ENCODE measurements at regions not wholly inside any gene's neighbourhood (a gene's known extent, or its start where the extent isn't known, plus 50 kb on each side); places are given as distances from the start of the nearest gene placed in this dataset.

DNA sequence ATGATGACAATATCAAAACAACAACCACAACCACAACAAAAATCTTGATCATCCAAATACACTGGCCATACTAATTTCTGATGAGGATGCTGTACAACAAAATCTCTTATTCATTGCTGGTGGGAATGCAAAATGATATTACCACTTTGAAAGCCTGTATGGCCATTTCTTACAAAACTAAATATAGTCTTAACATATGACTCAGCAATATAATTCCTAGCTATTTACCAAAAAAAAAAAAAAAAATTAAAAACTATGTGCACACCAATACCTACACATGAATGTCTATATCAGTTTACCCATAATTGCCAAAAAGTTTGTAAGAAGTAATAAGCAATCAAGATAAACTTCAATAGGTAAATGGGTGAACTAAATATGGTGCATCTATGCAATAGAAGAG, 1379.7 kb downstream of the CDH11 start:
- intact Hi-C loops (cut with DNase I): no loop called here
- Histone ChIP-seq H3K27ac (ENCODE audit: low read length) (no peak overlapping the region), H3K9me3 (ENCODE audit: control insufficient read depth, low read length) (no peaks in the 10 kb centered on the region), H3K4me3 (ENCODE audit: low read length) (no peak overlapping the region), H3K4me1 (ENCODE audit: control insufficient read depth, insufficient read depth, low read length) (no peaks in the 10 kb centered on the region), H3K27me3 (ENCODE audit: control insufficient read depth, insufficient read depth) (no peaks in the 10 kb centered on the region)
- DNase-seq (no peak), ATAC-seq (no peak)

- Histone ChIP-seq H3K27me3 (ENCODE audit: control insufficient read depth, insufficient read depth) (no peaks in the 10 kb centered on the region), H3K9me3 (ENCODE audit: control insufficient read depth, low read length) (no peaks in the 10 kb centered on the region), H3K4me1 (ENCODE audit: control insufficient read depth, insufficient read depth, low read length) (no peaks in the 10 kb centered on the region), H3K4me3 (ENCODE audit: low read length) (no peak overlapping the region), H3K27ac (ENCODE audit: low read length) (no peak overlapping the region)
- DNase-seq (no peak), ATAC-seq (no peak)
- intact Hi-C loops (cut with DNase I): no loop called here
These were observed 1384.2 kb downstream of the CDH11 start for GRCh38 chr16:63737633-63738032.

DNA sequence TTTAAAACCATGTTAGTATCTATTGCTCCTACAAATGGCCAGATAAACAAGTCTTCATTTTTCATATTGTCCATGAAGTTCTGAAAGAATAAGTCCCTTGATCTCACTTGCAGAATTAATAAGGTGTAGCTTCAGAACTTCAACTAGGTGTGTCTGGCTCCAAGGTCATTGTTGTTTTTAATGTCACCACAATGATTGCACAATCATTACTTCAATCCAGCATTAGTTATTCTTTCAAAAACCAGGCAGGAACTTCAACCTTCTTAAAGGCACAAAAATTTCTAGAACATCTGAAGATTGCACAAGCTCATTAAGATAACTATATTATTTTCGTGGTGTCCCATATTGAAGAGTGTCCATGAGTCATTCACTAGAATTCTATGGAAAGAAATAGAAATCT, 1386.4 kb downstream of the CDH11 start:
- WGBS: 71% methylated on average over 1 of the region's 1 CpG
- ATAC-seq: no peak
- no peak overlapping the region for H3K27ac ChIP-seq (ENCODE audit: low read length)
- no peaks in the 10 kb centered on the region for H3K4me1 ChIP-seq (ENCODE audit: control insufficient read depth, insufficient read depth, low read length)
- H3K4me3 ChIP-seq (ENCODE audit: low read length): no peak overlapping the region
- intact Hi-C loops (cut with DNase I): no loop called here
- no peaks in the 10 kb centered on the region for H3K9me3 ChIP-seq (ENCODE audit: control insufficient read depth, low read length)
- H3K27me3 ChIP-seq (ENCODE audit: control insufficient read depth, insufficient read depth): no peaks in the 10 kb centered on the region
- DNase-seq: no peak

DNA sequence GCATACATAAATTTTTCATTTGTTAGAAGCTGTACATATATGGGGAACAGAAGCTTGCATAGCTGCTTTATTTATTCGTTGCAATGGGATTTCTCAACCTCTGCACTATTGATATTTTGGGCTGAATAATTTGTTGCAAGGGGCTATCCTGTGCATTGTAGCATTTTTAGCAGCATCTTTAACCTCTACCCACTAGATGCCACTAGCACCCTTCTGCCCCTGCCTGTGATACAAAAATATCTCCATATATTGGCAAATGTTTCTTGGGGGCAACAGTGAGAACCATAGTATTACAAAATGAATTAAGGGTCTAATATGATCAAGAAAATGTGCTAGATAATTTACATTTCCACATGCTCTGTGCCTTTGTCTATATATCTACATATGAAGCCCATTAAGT, 1401.0 kb downstream of the CDH11 start:
- intact Hi-C loops (cut with DNase I): no loop called here
- DNase-seq: no peak
- no peaks in the 10 kb centered on the region for H3K4me1 ChIP-seq (ENCODE audit: control insufficient read depth, insufficient read depth, low read length)
- no peak overlapping the region for H3K4me3 ChIP-seq (ENCODE audit: low read length)
- WGBS: 58% methylated on average over 1 of the region's 1 CpG
- no peaks in the 10 kb centered on the region for H3K9me3 ChIP-seq (ENCODE audit: control insufficient read depth, low read length)
- no peak overlapping the region for H3K27ac ChIP-seq (ENCODE audit: low read length)
- ATAC-seq: no peak
- H3K27me3 ChIP-seq (ENCODE audit: control insufficient read depth, insufficient read depth): no peaks in the 10 kb centered on the region

- WGBS: 85% methylated on average over 10 of the region's 10 CpGs
- Histone ChIP-seq H3K4me1 (ENCODE audit: control insufficient read depth, insufficient read depth, low read length) (no peaks in the 10 kb centered on the region), H3K4me3 (ENCODE audit: low read length) (no peak overlapping the region), H3K9me3 (ENCODE audit: control insufficient read depth, low read length) (no peaks in the 10 kb centered on the region), H3K27ac (ENCODE audit: low read length) (no peak overlapping the region), H3K27me3 (ENCODE audit: control insufficient read depth, insufficient read depth) (no peaks in the 10 kb centered on the region)
- intact Hi-C loops (cut with DNase I): no loop called here
- no peak for ATAC-seq
- no peak for DNase-seq
These were observed 1401.9 kb downstream of the CDH11 start for GRCh38 chr16:63719926-63720325.

DNA sequence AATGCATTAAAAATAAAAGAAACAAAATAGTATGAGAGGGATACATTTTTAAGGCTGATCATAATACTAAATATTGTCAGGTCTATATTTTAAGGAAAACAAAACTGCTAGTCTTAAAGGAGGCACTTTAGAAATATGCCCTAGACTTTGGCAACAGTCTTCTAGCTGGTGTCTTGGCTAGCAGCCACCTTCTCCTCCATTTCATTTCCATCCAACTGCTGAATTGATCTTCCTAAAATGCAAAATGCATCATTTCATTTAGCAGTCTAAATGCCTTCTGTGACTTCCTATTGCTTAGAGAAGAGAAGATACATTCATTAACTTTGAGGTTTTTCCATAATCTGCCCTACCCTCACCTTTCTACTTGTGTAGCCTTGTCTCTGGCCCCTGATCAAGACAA, 1404.1 kb downstream of the CDH11 start:
- H3K4me1 ChIP-seq (ENCODE audit: control insufficient read depth, insufficient read depth, low read length): no peaks in the 10 kb centered on the region
- no peak overlapping the region for H3K27ac ChIP-seq (ENCODE audit: low read length)
- H3K4me3 ChIP-seq (ENCODE audit: low read length): no peak overlapping the region
- DNase-seq (no peak), ATAC-seq (no peak)
- no peaks in the 10 kb centered on the region for H3K9me3 ChIP-seq (ENCODE audit: control insufficient read depth, low read length)
- no peaks in the 10 kb centered on the region for H3K27me3 ChIP-seq (ENCODE audit: control insufficient read depth, insufficient read depth)
- intact Hi-C loops (cut with DNase I): no loop called here

GRCh38 chr16:63714876-63715275, 1407.0 kb downstream of the CDH11 start:
- no peak for DNase-seq
- 91% methylated on average over 3 of the region's 3 CpGs for WGBS

DNA sequence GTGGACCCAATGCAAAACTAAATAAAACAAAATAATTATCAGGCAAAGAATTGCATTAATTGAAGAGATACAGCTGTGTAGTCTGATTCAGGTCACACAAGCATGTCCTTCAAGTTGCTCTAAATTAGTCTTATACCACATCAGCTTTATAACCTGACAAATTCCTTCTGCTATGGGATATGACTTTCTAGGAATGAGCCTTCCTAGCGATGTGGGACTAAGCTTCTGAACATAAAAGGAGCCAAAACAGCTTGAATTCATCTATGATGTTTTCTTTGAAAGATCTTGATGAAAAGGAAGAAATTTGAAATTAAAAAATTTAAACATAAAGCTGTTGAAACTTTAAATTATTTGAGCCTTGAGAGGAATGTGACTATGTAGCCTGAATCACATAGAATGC, 1409.1 kb downstream of the CDH11 start:
- no peak overlapping the region for H3K27ac ChIP-seq (ENCODE audit: low read length)
- ATAC-seq: no peak
- 95% methylated on average over 1 of the region's 1 CpG for WGBS
- H3K4me1 ChIP-seq (ENCODE audit: control insufficient read depth, insufficient read depth, low read length): no peaks in the 10 kb centered on the region
- H3K9me3 ChIP-seq (ENCODE audit: control insufficient read depth, low read length): no peaks in the 10 kb centered on the region
- intact Hi-C loops (cut with DNase I): no loop called here
- H3K4me3 ChIP-seq (ENCODE audit: low read length): no peak overlapping the region
- DNase-seq: no peak
- H3K27me3 ChIP-seq (ENCODE audit: control insufficient read depth, insufficient read depth): no peaks in the 10 kb centered on the region

More at GRCh38 chr16:63714876-63715275, 1407.0 kb downstream of the CDH11 start:
- no peak overlapping the region for H3K27ac ChIP-seq (ENCODE audit: low read length)
- no peaks in the 10 kb centered on the region for H3K27me3 ChIP-seq (ENCODE audit: control insufficient read depth, insufficient read depth)
- intact Hi-C loops (cut with DNase I): no loop called here
- no peak for ATAC-seq
- H3K4me3 ChIP-seq (ENCODE audit: low read length): no peak overlapping the region
- H3K4me1 ChIP-seq (ENCODE audit: control insufficient read depth, insufficient read depth, low read length): no peaks in the 10 kb centered on the region
- H3K9me3 ChIP-seq (ENCODE audit: control insufficient read depth, low read length): no peaks in the 10 kb centered on the region

- 86% methylated on average over 13 of the region's 13 CpGs for WGBS
- intact Hi-C loops (cut with DNase I): no loop called here
- Histone ChIP-seq H3K27me3 (ENCODE audit: control insufficient read depth, insufficient read depth) (no peaks in the 10 kb centered on the region), H3K27ac (ENCODE audit: low read length) (no peak overlapping the region), H3K4me3 (ENCODE audit: low read length) (no peak overlapping the region), H3K4me1 (ENCODE audit: control insufficient read depth, insufficient read depth, low read length) (no peaks in the 10 kb centered on the region), H3K9me3 (ENCODE audit: control insufficient read depth, low read length) (no peaks in the 10 kb centered on the region)
- no peak for ATAC-seq
- DNase-seq: no peak
These were observed 1418.3 kb downstream of the CDH11 start for GRCh38 chr16:63703612-63704011.

GRCh38 chr16:63702981-63703590, 1418.8 kb downstream of the CDH11 start:
- no peak for DNase-seq
- H3K9me3 ChIP-seq (ENCODE audit: control insufficient read depth, low read length): no peaks in the 10 kb centered on the region
- no peaks in the 10 kb centered on the region for H3K27me3 ChIP-seq (ENCODE audit: control insufficient read depth, insufficient read depth)
- WGBS: 59% methylated on average over 11 of the region's 11 CpGs
- intact Hi-C loops (cut with DNase I): no loop called here
- no peaks in the 10 kb centered on the region for H3K4me1 ChIP-seq (ENCODE audit: control insufficient read depth, insufficient read depth, low read length)
- no peak overlapping the region for H3K4me3 ChIP-seq (ENCODE audit: low read length)
- ATAC-seq: no peak
- no peak overlapping the region for H3K27ac ChIP-seq (ENCODE audit: low read length)

- H3K9me3 ChIP-seq (ENCODE audit: control insufficient read depth, low read length): no peaks in the 10 kb centered on the region
- no peak overlapping the region for H3K27ac ChIP-seq (ENCODE audit: low read length)
- no peak overlapping the region for H3K4me3 ChIP-seq (ENCODE audit: low read length)
- WGBS: 16% methylated on average over 1 of the region's 1 CpG
- intact Hi-C loops (cut with DNase I): no loop called here
- ATAC-seq: no peak
- DNase-seq: no peak
- H3K4me1 ChIP-seq (ENCODE audit: control insufficient read depth, insufficient read depth, low read length): no peaks in the 10 kb centered on the region
- no peaks in the 10 kb centered on the region for H3K27me3 ChIP-seq (ENCODE audit: control insufficient read depth, insufficient read depth)
These were observed 1424.1 kb downstream of the CDH11 start for GRCh38 chr16:63697736-63698135.

DNA sequence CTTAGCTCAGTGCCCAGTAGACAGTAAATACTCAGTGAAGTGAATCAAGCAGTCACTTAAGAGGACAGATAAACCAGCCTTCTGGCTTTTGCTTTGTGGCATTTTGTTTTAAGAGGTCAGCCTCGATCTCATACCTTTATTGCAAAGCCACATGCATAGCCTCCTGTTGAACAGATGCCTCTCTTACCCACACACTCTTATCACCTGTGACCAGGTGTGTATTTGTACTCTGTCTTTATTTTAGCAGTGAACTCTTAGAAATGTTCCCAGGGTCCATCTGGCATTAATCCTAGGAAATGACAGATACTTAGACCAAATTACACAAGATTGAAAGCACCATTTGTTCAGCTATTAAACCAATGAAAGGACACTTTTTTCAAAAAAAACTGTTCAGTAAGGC, 1426.5 kb downstream of the CDH11 start:
- no peak for ATAC-seq
- H3K4me1 ChIP-seq (ENCODE audit: control insufficient read depth, insufficient read depth, low read length): no peaks in the 10 kb centered on the region
- intact Hi-C loops (cut with DNase I): no loop called here
- no peaks in the 10 kb centered on the region for H3K9me3 ChIP-seq (ENCODE audit: control insufficient read depth, low read length)
- H3K4me3 ChIP-seq (ENCODE audit: low read length): no peak overlapping the region
- H3K27me3 ChIP-seq (ENCODE audit: control insufficient read depth, insufficient read depth): no peaks in the 10 kb centered on the region
- H3K27ac ChIP-seq (ENCODE audit: low read length): no peak overlapping the region
- DNase-seq: no peak
- 41% methylated on average over 1 of the region's 1 CpG for WGBS

Measured in right cardiac atrium (tissue), 5 donors.